ENCODE measurements at regions not wholly inside any gene's neighbourhood (a gene's known extent, or its start where the extent isn't known, plus 50 kb on each side); places are given as distances from the start of the nearest gene placed in this dataset.

- no peak for DNase-seq (ENCODE audit: low read depth, low spot score)
Observed at GRCh38 chr6:138607478-138608433, 108.5 kb upstream of the NHSL1 start.

- DNase-seq (ENCODE audit: low read depth, low spot score), result no peak
Observed at GRCh38 chr6:138608896-138609295, 109.6 kb upstream of the NHSL1 start.

DNA sequence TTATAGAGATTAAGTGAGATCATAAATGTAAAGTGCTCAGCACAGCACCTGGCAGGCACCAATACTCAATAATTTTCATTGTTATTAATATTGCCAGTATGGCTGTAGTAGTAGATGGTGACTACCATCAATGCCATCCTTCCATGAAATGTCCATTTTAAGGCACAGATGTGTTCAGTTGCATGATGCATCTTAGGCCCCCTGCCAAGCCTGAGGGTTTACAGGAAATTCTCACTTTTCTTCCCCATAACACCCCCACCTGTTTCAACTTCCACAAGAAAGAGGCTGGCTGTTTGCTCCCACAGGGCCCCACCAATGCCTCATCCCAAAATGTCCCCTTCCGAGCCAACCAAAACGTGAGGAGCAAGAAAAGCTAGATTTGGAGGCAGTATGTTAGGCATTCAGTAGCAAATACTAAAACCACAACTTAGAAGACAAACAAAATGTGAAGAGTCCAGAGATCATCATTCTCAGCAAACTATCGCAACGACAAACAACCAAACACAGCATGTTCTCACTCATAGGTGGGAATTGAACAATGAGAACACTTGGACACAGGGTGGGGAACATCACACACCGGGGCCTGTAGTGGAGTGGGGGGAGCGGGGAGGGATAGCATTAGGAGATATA, 110.6 kb upstream of the NHSL1 start:
- no peak for DNase-seq (ENCODE audit: low read depth, low spot score)

- DNase-seq (ENCODE audit: low read depth, low spot score), result no peak
Observed at GRCh38 chr6:138610816-138611215, 111.5 kb upstream of the NHSL1 start.

DNA sequence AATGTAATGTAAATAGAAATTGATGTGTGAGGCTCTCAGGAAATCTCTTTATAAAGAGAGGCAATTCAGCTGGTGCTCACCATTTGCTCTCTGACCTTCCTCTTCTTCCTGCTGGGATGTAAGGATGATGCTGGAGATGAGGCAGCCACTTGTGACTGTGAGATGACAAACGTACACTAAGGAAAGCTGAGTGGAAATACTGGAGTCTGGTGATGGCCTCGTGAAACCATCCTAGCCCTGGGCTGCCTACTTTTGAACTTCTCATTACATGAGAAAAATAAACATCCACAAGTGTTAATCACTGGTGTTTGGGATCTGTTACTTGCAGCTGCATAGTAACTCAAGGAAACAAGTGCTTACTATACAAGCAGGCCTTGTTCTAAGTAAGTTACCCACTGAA, 114.9 kb upstream of the NHSL1 start:
- DNase-seq (ENCODE audit: low read depth, low spot score), result no peak

- DNase-seq (ENCODE audit: low read depth, low spot score), result no peak
Observed at GRCh38 chr6:138618168-138618567, 118.9 kb upstream of the NHSL1 start.

DNA sequence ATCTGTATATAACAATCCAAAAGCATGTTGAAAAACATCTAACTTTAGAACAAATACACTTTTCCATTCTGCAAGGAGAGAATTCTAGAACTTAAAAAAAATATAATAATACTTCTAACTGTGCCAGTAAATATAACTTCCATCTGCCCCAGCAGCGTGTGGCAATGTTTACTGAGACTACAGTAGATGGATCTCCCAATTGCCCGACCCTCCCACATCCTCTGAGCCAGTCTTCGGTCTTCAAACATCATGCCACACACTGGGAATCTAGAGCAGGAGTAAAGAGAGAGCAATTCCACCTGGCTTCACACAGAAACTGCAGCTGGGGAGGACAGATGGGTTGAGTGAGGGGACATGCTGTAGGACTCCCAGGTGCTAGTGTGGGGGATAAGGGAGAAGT, 121.3 kb upstream of the NHSL1 start:
- no peak for DNase-seq (ENCODE audit: low read depth, low spot score)

- no peak for DNase-seq (ENCODE audit: low read depth, low spot score)
Observed at GRCh38 chr6:138622967-138623366, 123.7 kb upstream of the NHSL1 start.

- no peak for DNase-seq (ENCODE audit: low read depth, low spot score)
Observed at GRCh38 chr6:138631566-138631965, 132.3 kb upstream of the NHSL1 start.

- DNase-seq (ENCODE audit: low read depth, low spot score), result no peak
Observed at GRCh38 chr6:138637822-138638221, 135.7 kb upstream of the CCDC28A start.

- no peak for DNase-seq (ENCODE audit: low read depth, low spot score)
Observed at GRCh38 chr6:138638604-138639003, 135.0 kb upstream of the CCDC28A start.

DNA sequence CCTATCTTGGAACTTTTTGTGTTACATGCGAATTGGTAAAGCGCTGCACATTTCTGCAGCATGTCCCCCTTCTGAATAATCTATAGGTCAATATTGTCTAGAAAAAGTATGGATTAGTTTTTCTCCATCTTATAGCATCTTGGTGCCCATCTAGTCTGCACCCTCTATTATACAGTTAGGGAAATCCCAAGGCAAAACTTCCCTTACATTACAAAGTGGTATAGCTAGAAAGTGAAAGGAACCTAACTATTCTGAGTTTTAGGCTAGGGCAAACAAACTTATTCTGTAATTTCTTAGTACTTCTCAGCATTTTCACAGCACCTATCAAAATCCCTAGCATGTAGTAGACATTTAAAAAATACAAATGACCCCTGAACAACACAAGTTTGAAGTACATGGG, 133.5 kb upstream of the CCDC28A start:
- DNase-seq (ENCODE audit: low read depth, low spot score), result no peak

DNA sequence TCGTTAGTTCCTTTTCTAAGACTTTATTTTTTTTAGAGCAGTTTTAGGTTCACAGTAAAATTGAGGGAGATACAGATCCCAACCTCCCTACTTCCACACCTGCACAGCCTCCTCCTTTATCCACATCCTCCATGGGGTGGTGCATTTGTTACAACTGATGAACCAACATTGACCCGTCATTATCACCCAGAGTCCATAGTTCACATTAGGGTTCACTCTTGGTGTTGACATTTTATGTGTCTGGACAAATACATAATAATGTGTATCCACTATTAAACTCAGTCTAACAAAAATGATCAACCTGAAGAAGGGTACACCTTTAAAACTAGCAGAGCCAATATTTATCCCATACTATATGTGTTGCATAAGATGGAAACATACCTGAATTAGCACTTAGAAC, 130.4 kb upstream of the CCDC28A start:
- DNase-seq (ENCODE audit: low read depth, low spot score), result no peak

DNA sequence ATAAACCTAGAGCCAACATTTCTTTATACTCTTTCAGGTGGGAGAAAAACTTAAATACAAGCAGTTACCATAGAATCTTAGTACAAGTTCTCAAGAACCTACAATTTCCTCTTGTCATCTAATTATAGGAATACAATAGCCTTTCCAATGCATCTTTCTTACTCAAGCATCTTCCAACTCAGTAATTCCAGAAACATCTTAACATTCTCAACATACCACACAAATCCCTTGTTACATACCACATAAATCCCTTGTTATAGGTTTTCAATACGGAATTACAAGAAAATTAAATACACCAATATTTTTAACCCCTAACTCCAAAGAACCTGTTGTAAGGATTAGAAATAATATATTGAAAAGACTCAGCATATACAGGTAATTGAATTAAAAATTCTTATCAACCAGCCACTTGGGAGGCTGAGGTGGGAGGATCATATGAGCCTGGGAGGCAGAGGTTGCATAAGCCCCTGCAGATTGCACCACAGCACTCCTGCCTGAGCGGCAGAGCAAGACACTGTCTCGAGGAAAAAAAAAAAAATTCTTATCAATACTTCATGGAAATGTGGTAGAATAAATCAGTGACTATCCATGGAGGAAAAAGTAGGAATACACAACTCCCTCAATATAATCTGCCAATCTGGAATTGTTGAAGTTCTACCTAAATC, 127.5 kb upstream of the CCDC28A start:
- no peak for DNase-seq (ENCODE audit: low read depth, low spot score)

DNA sequence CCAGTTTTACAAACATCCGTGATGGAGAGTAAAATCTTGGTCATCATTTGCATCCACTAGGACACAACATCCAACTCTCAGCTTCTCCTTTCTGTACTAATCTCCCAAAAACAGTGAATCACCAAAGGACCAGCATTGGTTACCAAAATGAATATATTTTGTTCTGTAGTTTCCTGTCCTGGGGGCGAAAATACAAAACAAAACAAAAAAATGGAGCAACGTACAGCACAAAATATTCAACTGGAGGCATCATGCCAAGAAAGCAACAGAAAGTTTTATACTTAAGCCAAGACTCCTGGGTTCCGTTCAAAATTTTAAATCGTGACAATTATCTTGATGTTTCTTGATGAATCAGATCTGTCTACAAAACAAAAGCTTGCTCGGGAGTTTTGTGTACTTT, 126.6 kb upstream of the CCDC28A start:
- DNase-seq (ENCODE audit: low read depth, low spot score), result no peak

DNA sequence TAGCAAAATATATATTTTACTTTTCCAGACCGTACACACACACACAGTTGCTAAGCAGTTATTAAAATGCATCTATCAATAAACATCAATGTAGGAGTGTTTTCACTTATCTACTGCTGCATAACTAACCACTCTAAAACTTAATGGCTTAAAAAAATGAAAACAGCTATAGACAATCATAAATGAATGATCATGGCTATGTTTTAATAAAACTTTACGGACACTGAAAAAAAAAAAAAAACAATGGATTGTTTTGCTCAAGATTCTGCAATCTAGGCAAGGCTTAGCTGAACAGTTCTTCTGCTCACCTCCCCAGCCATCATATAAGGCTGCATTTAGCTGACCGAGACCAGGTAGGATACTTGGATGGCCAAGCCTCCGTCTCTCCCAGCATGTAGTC, 125.4 kb upstream of the CCDC28A start:
- no peak for DNase-seq (ENCODE audit: low read depth, low spot score)

DNA sequence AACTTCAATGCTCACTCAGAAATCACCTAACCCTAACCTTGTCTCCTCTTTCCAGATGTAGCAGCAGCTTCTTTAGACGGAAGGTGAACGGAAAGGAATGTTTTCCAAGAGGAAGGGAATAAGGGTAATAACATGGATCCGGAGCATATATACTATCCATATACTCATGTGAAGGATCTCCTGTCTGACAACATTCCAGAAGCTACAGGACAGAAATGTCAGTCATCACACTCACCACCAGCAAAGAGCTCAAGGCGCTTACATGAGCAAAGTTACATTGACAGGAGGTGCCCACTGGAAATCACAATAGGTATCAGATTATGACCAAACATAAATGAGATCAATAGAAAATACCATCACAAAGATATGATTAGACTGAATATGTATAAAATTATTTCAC, 122.1 kb upstream of the CCDC28A start:
- no peak for DNase-seq (ENCODE audit: low read depth, low spot score)

GRCh38 chr6:138652824-138653223, 120.7 kb upstream of the CCDC28A start:
- no peak for DNase-seq (ENCODE audit: low read depth, low spot score)

DNA sequence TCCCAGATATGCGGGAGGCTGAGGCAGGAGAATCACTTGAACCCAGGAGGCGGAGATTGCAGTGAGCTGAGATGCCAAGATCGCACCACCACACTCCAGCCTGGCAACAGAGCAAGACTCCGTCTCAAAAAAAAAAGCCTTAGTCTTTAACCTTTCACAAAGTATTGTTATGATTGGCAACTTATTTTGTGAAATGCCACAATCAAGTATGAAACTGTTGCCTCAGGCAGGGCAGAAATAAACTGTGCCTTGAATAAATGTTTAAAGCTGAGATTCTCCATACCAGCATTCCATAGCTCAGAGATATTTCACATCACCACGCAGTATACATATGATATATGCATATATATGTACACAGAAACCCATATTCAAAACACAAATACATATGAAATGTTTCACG, 120.1 kb upstream of the CCDC28A start:
- no peak for DNase-seq (ENCODE audit: low read depth, low spot score)

- DNase-seq (ENCODE audit: low read depth, low spot score), result no peak
Observed at GRCh38 chr6:138654715-138655634, 118.6 kb upstream of the CCDC28A start.

DNA sequence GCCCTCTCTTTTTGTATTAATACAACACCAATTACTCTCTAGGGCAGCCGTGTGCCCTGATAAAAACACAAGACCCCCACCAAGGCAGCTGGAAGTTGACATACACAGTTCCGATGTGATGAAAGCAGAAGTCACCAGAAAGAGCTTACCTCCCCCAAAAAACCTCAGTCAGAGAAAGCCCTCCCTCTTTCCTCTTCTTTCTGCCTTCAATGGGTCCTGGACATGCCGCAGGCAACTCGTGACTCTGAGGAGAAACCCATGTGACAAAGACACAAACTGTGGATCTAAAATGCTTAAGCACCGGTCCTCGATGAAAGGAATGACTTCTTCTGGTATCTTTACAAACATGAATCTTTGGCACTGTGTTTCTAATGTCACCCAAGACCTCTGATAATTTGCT, 117.7 kb upstream of the CCDC28A start:
- no peak for DNase-seq (ENCODE audit: low read depth, low spot score)
